Lung (tissue), 11 donors: ENCODE measurements at regions not wholly inside any gene's neighbourhood (a gene's known extent, or its start where the extent isn't known, plus 50 kb on each side); places are given as distances from the start of the nearest gene placed in this dataset.

ENCODE experiments used
- ATAC-seq: fragments of 200-7000 bp; cut with Tn5 transposase; one replicate; pipeline ENCODE4 v1.9.1; 2020; ENCODE audit warnings: moderate number of reproducible peaks; ENCODE audit not compliant: insufficient read depth, low FRiP score
- DNase-seq, 3 donors: peaks; one replicate each; pipeline ENCODE4 v3.0.0-alpha.2; 2013 to 2017
- H3K27ac ChIP-seq, 2 donors: one replicate each; pipeline ENCODE4 v1.5.1; 2013; ENCODE audit warnings: mild to moderate bottlenecking in 2 of 2, moderate library complexity in 2 of 2, control low read depth in 1 of 2, inconsistent platforms in 1 of 2, low read depth in 1 of 2, low read length in 1 of 2
- H3K27me3 ChIP-seq, 3 donors: one replicate each; pipeline ENCODE4 v1.5.1; 2013; ENCODE audit warnings: low read length in 2 of 3; ENCODE audit not compliant: control insufficient read depth in 3 of 3, insufficient read depth in 3 of 3
- H3K36me3 ChIP-seq, 4 donors: one replicate each; pipeline ENCODE4 v1.5.1; 2013; ENCODE audit warnings: low read length in 4 of 4, mild to moderate bottlenecking in 1 of 4, moderate library complexity in 1 of 4; ENCODE audit not compliant: control insufficient read depth in 4 of 4, insufficient read depth in 4 of 4
- H3K4me1 ChIP-seq, 5 donors: one replicate each; pipeline ENCODE4 v1.5.1; 2013; ENCODE audit warnings: low read length in 5 of 5, mild to moderate bottlenecking in 2 of 5, moderate library complexity in 1 of 5; ENCODE audit not compliant: control insufficient read depth in 5 of 5, insufficient read depth in 5 of 5
- H3K4me3 ChIP-seq: one replicate; pipeline ENCODE4 v1.5.1; 2013; ENCODE audit warnings: mild to moderate bottlenecking, control low read depth, moderate library complexity
- H3K9ac ChIP-seq, 2 donors: one replicate each; pipeline ENCODE4 v1.5.1; 2013; ENCODE audit warnings: low read length in 2 of 2, control low read depth in 1 of 2; ENCODE audit not compliant: insufficient read depth in 1 of 2
- H3K9me3 ChIP-seq, 4 donors: one replicate each; pipeline ENCODE4 v1.5.1; 2013; ENCODE audit warnings: low read length in 3 of 4, mild to moderate bottlenecking in 1 of 4, moderate library complexity in 1 of 4; ENCODE audit not compliant: control insufficient read depth in 4 of 4, insufficient read depth in 3 of 4
- WGBS, 2 donors: extraction: QIAGEN DNeasy Blood & Tissue Kit; methylation state at CpG; one replicate each; pipeline ENCODE4 v1.1.7; 2013; 5-methylcytosine and 5-hydroxymethylcytosine counted together
- TF ChIP-seq, protein P1 (sequence below): IDR thresholded peaks from 2 replicates; pipeline ENCODE4 v1.5.1; 2012; ENCODE audit warnings: mild to moderate bottlenecking; ENCODE audit errors: control extremely low read depth, extremely low read depth
- donor health status: control.
- donor health status: control.
- donor health status: Bipolar disorder and iron deficiency.
- donor health status: healthy.
- donor health status: DM: yes; HTN: yes; CAD: no.

DNA sequence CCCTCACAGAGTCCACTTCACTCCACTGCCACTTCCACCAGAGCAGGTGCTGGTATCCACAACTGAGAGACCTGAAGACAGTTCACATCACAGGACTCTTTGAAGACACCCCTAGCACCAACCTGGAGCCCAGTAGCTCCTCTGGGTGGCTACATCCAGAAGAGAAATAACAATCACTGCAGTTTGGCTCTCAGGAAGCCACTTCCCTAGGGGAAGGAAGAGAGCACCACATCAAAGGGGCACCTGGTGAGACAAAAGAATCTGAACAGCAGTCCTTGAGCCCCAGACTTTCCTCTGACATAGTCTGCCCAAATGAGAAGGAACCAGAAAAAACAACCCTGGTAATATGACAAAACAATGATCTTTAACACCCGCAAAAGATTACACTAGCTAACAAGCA lies 113.2 kb downstream of the TENT5C start:
- Histone ChIP-seq H3K9me3 (peaks cover 0 to 12% (median 1%) of the 10 kb centered on the region in 4 donors), H3K4me1 (no peaks in the 10 kb centered on the region), H3K36me3 (no peaks in the 10 kb centered on the region), H3K27me3 (no peaks in the 10 kb centered on the region), H3K4me3 (no peak overlapping the region), H3K27ac (no peak overlapping the region), H3K9ac (no peak overlapping the region)
- ATAC-seq (no peak), DNase-seq (no peak)
- TF ChIP-seq, protein P1, sequence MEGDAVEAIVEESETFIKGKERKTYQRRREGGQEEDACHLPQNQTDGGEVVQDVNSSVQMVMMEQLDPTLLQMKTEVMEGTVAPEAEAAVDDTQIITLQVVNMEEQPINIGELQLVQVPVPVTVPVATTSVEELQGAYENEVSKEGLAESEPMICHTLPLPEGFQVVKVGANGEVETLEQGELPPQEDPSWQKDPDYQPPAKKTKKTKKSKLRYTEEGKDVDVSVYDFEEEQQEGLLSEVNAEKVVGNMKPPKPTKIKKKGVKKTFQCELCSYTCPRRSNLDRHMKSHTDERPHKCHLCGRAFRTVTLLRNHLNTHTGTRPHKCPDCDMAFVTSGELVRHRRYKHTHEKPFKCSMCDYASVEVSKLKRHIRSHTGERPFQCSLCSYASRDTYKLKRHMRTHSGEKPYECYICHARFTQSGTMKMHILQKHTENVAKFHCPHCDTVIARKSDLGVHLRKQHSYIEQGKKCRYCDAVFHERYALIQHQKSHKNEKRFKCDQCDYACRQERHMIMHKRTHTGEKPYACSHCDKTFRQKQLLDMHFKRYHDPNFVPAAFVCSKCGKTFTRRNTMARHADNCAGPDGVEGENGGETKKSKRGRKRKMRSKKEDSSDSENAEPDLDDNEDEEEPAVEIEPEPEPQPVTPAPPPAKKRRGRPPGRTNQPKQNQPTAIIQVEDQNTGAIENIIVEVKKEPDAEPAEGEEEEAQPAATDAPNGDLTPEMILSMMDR: no peak
- 81 to 90% methylated on average over 1 of the region's 1 CpG for WGBS, 2 donors

DNA sequence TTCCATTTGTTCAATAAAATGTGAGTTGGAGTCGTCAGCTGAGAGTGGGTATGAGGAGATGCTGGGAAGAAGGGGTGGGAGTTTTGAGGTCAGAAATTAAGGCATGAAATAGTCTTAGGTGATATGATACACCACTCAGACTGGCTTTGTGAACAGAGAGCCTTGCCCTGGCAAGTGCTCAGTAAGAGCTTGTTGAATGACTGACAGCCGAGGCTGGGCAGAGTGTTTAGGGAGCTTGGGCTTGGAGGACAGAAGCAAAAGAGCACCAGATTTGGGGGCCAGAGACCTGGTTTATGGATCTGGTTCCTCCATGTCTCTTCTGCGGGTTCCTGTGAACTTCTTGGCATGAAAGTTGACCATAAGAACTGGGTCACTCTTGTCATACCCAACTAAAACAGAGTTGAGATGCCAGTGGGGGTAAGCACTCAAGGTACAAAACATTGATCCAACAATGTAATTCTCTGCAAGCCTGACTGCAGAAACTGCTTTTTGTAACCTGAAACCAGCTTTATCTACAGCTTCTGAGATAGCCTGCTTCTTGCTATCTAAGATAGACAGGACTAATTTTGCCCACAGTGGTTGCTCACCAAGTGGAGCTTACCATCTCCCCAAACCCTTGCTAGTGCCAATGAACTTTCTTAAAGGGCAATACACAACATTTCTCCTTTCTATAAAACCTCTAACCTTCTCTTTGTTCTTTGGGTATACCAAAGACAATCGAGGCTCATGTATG lies 126.4 kb downstream of the TENT5C start:
- no peaks in the 10 kb centered on the region for H3K4me1 ChIP-seq
- H3K27ac ChIP-seq: no peak overlapping the region
- H3K9me3 ChIP-seq: peaks cover 0 to 8% (median 0%) of the 10 kb centered on the region in 4 donors
- WGBS, 2 donors: 85 to 94% methylated on average over 4 of the region's 4 CpGs
- DNase-seq (no peak), ATAC-seq (no peak)
- H3K4me3 ChIP-seq: no peak overlapping the region
- H3K36me3 ChIP-seq: no peaks in the 10 kb centered on the region
- no peaks in the 10 kb centered on the region for H3K27me3 ChIP-seq
- H3K9ac ChIP-seq: no peak overlapping the region
- TF ChIP-seq, protein P1: no peak

DNA sequence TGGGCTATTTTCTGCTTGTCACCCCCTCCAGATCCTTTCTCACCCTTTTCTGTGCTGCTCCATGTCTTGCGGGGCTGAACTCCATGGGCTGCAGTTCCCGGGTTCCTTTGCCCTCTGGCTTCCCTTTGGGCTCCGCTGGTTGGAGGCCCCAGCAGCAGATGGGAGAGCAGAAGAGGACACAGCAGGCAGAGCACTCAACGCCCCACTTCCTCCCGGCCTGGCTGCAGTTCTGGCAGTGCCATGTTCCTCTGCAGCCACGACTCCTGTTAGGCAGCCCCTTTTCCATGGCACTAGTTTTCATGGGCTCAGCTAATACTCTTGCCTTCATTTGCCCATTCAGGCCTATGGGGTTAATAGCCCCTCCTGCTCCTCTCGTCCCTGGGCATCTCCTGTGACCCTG lies 127.1 kb downstream of the TENT5C start:
- WGBS, 2 donors: 82 to 88% methylated on average over 7 of the region's 7 CpGs
- Histone ChIP-seq H3K4me3 (no peak overlapping the region), H3K27me3 (no peaks in the 10 kb centered on the region), H3K9ac (no peak overlapping the region), H3K9me3 (peaks cover 0 to 6% (median 0%) of the 10 kb centered on the region in 4 donors), H3K36me3 (no peaks in the 10 kb centered on the region), H3K27ac (no peak overlapping the region), H3K4me1 (no peaks in the 10 kb centered on the region)
- DNase-seq (no peak), ATAC-seq (no peak)
- TF ChIP-seq, protein P1: no peak

DNA sequence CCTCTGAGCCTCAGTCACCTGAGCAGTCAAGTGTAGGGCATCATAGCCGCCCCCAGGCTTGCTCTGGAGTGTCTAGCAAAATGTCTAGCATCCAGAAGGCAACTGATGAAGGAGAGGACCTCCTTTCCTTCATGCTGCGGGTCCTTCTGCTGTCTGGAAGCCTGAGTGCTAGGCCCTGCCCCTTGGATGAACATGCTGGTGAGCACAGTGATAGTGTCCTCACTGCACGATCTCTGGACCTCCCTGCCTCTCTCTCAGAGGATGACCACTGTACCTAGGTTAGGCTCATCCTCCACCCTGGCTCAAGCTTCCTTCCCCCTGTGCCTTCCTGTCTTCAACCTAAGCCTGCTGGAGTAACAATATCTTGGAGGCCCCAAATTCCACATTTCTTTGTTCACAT lies 128.6 kb downstream of the TENT5C start:
- DNase-seq: no peak
- no peaks in the 10 kb centered on the region for H3K9me3 ChIP-seq
- no peak overlapping the region for H3K27ac ChIP-seq
- no peaks in the 10 kb centered on the region for H3K36me3 ChIP-seq
- no peak for ATAC-seq
- H3K4me3 ChIP-seq: no peak overlapping the region
- WGBS, 2 donors: 77 to 94% methylated on average over 3 of the region's 3 CpGs
- TF ChIP-seq, protein P1: no peak
- no peaks in the 10 kb centered on the region for H3K27me3 ChIP-seq
- no peak overlapping the region for H3K9ac ChIP-seq
- H3K4me1 ChIP-seq: no peaks in the 10 kb centered on the region
